Esophagus squamous epithelium (tissue), 4 donors: ENCODE measurements at regions not wholly inside any gene's neighbourhood (a gene's known extent, or its start where the extent isn't known, plus 50 kb on each side); places are given as distances from the start of the nearest gene placed in this dataset.

ENCODE experiments used
- POLR2A ChIP-seq, 4 donors: fragments of 450-650 bp; IDR thresholded peaks; one replicate each; pipeline ENCODE4 v1.6.1; 2017; ENCODE audit warnings: antibody characterized with exemption in 4 of 4, mild to moderate bottlenecking in 4 of 4, moderate library complexity in 3 of 4
- TF ChIP-seq, protein P1 (sequence below), 6 experiments: fragments of 450-650 bp in 4 of 6; fragments of 200-600 bp in 2 of 6; sonication (generic) in 2 of 6; IDR thresholded peaks; one replicate each; pipeline ENCODE4 v1.5.1; 2016 to 2019; ENCODE audit warnings: antibody characterized with exemption in 6 of 6, mild to moderate bottlenecking in 4 of 6, moderate library complexity in 4 of 6

DNA sequence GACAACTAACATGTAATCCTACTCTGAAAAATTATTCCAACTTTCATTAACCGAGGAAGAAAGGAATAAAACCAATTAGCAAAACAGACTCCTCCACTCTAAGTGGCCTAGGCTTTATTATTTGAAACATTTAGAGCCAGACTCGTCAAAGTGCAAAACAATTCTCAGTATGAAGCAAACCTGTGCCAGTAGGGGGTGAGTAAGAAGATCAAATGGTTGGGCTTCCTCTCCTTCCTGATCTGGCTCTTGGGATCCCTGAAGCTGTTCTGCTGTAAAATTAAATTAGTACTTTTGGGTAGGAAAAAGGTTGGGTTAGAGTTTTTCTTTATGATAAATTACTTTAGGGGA lies 177.6 kb upstream of the MAN1A1 start:
- TF ChIP-seq, protein P1, sequence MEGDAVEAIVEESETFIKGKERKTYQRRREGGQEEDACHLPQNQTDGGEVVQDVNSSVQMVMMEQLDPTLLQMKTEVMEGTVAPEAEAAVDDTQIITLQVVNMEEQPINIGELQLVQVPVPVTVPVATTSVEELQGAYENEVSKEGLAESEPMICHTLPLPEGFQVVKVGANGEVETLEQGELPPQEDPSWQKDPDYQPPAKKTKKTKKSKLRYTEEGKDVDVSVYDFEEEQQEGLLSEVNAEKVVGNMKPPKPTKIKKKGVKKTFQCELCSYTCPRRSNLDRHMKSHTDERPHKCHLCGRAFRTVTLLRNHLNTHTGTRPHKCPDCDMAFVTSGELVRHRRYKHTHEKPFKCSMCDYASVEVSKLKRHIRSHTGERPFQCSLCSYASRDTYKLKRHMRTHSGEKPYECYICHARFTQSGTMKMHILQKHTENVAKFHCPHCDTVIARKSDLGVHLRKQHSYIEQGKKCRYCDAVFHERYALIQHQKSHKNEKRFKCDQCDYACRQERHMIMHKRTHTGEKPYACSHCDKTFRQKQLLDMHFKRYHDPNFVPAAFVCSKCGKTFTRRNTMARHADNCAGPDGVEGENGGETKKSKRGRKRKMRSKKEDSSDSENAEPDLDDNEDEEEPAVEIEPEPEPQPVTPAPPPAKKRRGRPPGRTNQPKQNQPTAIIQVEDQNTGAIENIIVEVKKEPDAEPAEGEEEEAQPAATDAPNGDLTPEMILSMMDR (IDR thresholded peaks at IDR 0.05): no peak
- no peak for TF ChIP-seq POLR2A (IDR thresholded peaks at IDR 0.05)
